ENCODE measurements at regions not wholly inside any gene's neighbourhood (a gene's known extent, or its start where the extent isn't known, plus 50 kb on each side); places are given as distances from the start of the nearest gene placed in this dataset.
"Not testable (repeated sequence)": the region's sequence is repeated elsewhere in the genome, so short reads cannot be mapped to it uniquely, and the experiment has no call there.

DNA sequence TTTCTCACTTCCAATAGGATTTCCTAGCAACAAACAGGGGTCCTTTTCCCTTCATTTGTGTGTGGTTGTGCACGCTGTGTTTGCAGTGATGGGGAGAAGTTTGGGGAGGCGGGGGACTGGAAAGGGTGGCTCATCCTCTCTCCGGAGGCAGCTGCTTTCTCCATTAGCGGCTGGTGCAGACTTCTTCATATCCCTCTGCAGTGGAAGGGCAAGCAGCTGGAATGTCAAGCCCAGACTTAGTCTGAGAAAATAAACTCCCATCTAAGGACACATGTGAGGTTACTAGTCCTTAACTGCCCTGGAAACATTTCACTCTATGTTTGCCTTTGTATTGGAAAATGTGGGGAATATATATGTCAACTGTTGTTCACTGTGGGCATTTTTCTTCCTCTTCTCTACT is 467.0 kb upstream of the RASGRP1 start:
- Histone ChIP-seq H4K20me1 (ENCODE audit: insufficient read depth, low read depth, low read length) (no peaks in the 10 kb centered on the region), H3K79me2 (ENCODE audit: low read length) (no peaks in the 10 kb centered on the region), H2AFZ (ENCODE audit: low read length) (no peak overlapping the region), H3K36me3 (ENCODE audit: insufficient read depth, low read length) (no peaks in the 10 kb centered on the region), H3K27ac (ENCODE audit: low read length) (no peak overlapping the region), H3K4me3 (ENCODE audit: low read length) (no peak overlapping the region), H3K9me2 (replicated peaks; ENCODE audit: insufficient read depth, low read length) (no peaks in the 10 kb centered on the region), H3K9me3 (ENCODE audit: low read length) (no peaks in the 10 kb centered on the region), H3K4me1 (ENCODE audit: low read length) (no peaks in the 10 kb centered on the region), H3K4me2 (ENCODE audit: low read depth, low read length, poor library complexity, severe bottlenecking) (no peak overlapping the region), H3K27me3 (ENCODE audit: low read length) (no peaks in the 10 kb centered on the region), H3K9ac (ENCODE audit: low read length) (no peak overlapping the region)
- DNase-seq, result no peak

DNA sequence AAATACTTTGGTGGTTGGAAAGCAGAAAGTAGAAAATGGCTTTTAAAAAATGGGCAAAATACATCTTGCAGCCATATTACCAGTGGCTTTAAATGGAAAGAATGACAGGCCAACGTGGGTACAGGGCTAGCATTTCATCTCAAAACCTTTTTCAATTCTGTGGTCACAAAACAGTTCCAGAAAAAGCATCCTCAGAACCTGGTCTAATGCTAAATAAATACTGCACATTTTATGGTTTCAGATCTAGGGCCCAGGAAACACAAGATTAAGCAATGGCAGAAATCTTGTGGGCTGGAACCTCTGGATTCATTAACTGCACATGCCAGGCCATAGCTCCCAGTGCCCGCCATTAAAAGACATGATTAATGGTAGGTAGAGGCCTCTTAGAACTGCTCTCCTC is 470.2 kb upstream of the RASGRP1 start:
- no peak overlapping the region for H2AFZ ChIP-seq (ENCODE audit: low read length)
- H3K4me1 ChIP-seq (ENCODE audit: low read length), result no peaks in the 10 kb centered on the region
- H3K9me3 ChIP-seq (ENCODE audit: low read length), result no peaks in the 10 kb centered on the region
- DNase-seq, result no peak
- H3K36me3 ChIP-seq (ENCODE audit: insufficient read depth, low read length), result no peaks in the 10 kb centered on the region
- no peak overlapping the region for H3K27ac ChIP-seq (ENCODE audit: low read length)
- H3K9me2 ChIP-seq (replicated peaks; ENCODE audit: insufficient read depth, low read length), result no peaks in the 10 kb centered on the region
- H3K27me3 ChIP-seq (ENCODE audit: low read length), result no peaks in the 10 kb centered on the region
- no peak overlapping the region for H3K4me3 ChIP-seq (ENCODE audit: low read length)
- H3K79me2 ChIP-seq (ENCODE audit: low read length), result no peaks in the 10 kb centered on the region
- H3K4me2 ChIP-seq (ENCODE audit: low read depth, low read length, poor library complexity, severe bottlenecking), result no peak overlapping the region
- no peaks in the 10 kb centered on the region for H4K20me1 ChIP-seq (ENCODE audit: insufficient read depth, low read depth, low read length)
- H3K9ac ChIP-seq (ENCODE audit: low read length), result no peak overlapping the region

DNA sequence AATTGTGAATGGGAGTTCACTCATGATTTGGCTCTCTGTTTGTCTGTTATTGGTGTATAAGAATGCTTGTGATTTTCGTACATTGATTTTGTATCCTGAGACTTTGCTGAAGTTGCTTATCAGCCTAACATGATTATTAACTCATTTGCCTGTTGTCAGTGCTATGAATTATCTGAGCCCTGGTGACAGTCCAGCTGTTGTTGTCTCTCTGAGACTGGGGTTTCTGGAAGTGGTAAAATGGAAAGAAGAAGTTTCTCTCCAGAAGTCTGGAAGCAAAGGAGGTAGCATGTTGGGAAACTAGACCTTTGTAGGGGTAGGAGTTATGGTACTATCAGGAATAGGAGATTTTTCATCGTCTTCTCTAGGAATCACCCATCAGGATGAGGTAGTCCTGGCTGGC is 473.0 kb upstream of the RASGRP1 start:
- not testable (repeated sequence) for H3K27me3 ChIP-seq (ENCODE audit: low read length); DNase-seq; H2AFZ ChIP-seq (ENCODE audit: low read length); H3K27ac ChIP-seq (ENCODE audit: low read length); H3K79me2 ChIP-seq (ENCODE audit: low read length); H3K9me2 ChIP-seq (replicated peaks; ENCODE audit: insufficient read depth, low read length); H3K36me3 ChIP-seq (ENCODE audit: insufficient read depth, low read length); H3K9me3 ChIP-seq (ENCODE audit: low read length); H3K4me1 ChIP-seq (ENCODE audit: low read length); H4K20me1 ChIP-seq (ENCODE audit: insufficient read depth, low read depth, low read length); H3K9ac ChIP-seq (ENCODE audit: low read length); H3K4me3 ChIP-seq (ENCODE audit: low read length); H3K4me2 ChIP-seq (ENCODE audit: low read depth, low read length, poor library complexity, severe bottlenecking)

GRCh38 chr15:39040861-39041260 is 476.2 kb upstream of the RASGRP1 start:
- Histone ChIP-seq H3K9me2 (replicated peaks; ENCODE audit: insufficient read depth, low read length) (no peaks in the 10 kb centered on the region), H3K27me3 (ENCODE audit: low read length) (no peaks in the 10 kb centered on the region), H3K79me2 (ENCODE audit: low read length) (no peaks in the 10 kb centered on the region), H3K27ac (ENCODE audit: low read length) (no peak overlapping the region), H3K36me3 (ENCODE audit: insufficient read depth, low read length) (no peaks in the 10 kb centered on the region), H4K20me1 (ENCODE audit: insufficient read depth, low read depth, low read length) (no peaks in the 10 kb centered on the region), H3K4me3 (ENCODE audit: low read length) (no peak overlapping the region), H3K4me1 (ENCODE audit: low read length) (no peaks in the 10 kb centered on the region), H3K4me2 (ENCODE audit: low read depth, low read length, poor library complexity, severe bottlenecking) (no peak overlapping the region), H3K9ac (ENCODE audit: low read length) (no peak overlapping the region), H3K9me3 (ENCODE audit: low read length) (no peaks in the 10 kb centered on the region), H2AFZ (ENCODE audit: low read length) (no peak overlapping the region)
- no peak for DNase-seq

DNA sequence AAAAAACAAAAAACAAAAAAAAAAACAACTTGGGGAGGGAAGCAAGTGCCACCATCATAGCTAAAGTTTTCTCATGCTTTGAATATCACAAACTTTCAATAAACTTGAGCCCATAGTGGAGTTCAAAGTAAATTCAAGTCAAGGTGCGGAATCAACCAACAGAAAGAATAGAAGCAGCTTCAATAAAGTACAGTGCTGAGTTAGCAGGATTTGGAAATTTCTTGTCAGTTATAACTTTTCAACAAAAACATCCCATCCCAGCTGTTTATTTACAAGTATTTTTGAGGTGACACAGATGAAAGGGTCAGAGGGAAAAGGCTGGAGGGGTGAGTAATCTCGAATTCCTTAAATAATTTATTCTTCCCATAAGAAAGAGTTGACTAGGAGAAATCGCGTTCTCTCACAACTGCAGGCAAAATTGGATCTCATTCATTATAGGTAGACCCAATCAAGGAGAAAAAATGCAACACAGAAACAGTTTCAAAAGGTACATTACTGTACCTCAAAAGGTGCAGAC is 477.4 kb upstream of the RASGRP1 start:
- Histone ChIP-seq H3K4me2 (ENCODE audit: low read depth, low read length, poor library complexity, severe bottlenecking) (no peak overlapping the region), H3K79me2 (ENCODE audit: low read length) (no peaks in the 10 kb centered on the region), H3K27ac (ENCODE audit: low read length) (no peak overlapping the region), H4K20me1 (ENCODE audit: insufficient read depth, low read depth, low read length) (no peaks in the 10 kb centered on the region), H3K9me2 (replicated peaks; ENCODE audit: insufficient read depth, low read length) (no peaks in the 10 kb centered on the region), H3K9ac (ENCODE audit: low read length) (no peak overlapping the region), H3K27me3 (ENCODE audit: low read length) (no peaks in the 10 kb centered on the region), H3K4me1 (ENCODE audit: low read length) (no peaks in the 10 kb centered on the region), H3K36me3 (ENCODE audit: insufficient read depth, low read length) (no peaks in the 10 kb centered on the region), H2AFZ (ENCODE audit: low read length) (no peak overlapping the region), H3K4me3 (ENCODE audit: low read length) (no peak overlapping the region), H3K9me3 (ENCODE audit: low read length) (no peaks in the 10 kb centered on the region)
- DNase-seq, result no peak

GRCh38 chr15:39051626-39052322 is 487.2 kb upstream of the RASGRP1 start:
- H4K20me1 ChIP-seq (ENCODE audit: insufficient read depth, low read depth, low read length), result no peaks in the 10 kb centered on the region
- no peaks in the 10 kb centered on the region for H3K36me3 ChIP-seq (ENCODE audit: insufficient read depth, low read length)
- no peaks in the 10 kb centered on the region for H3K27me3 ChIP-seq (ENCODE audit: low read length)
- no peaks in the 10 kb centered on the region for H3K9me3 ChIP-seq (ENCODE audit: low read length)
- no peak overlapping the region for H3K4me2 ChIP-seq (ENCODE audit: low read depth, low read length, poor library complexity, severe bottlenecking)
- no peak for DNase-seq
- no peak overlapping the region for H2AFZ ChIP-seq (ENCODE audit: low read length)
- H3K9me2 ChIP-seq (replicated peaks; ENCODE audit: insufficient read depth, low read length), result no peaks in the 10 kb centered on the region
- no peaks in the 10 kb centered on the region for H3K4me1 ChIP-seq (ENCODE audit: low read length)
- H3K27ac ChIP-seq (ENCODE audit: low read length), result no peak overlapping the region
- no peaks in the 10 kb centered on the region for H3K79me2 ChIP-seq (ENCODE audit: low read length)
- no peak overlapping the region for H3K9ac ChIP-seq (ENCODE audit: low read length)
- H3K4me3 ChIP-seq (ENCODE audit: low read length), result no peak overlapping the region

- no peaks in the 10 kb centered on the region for H3K36me3 ChIP-seq (ENCODE audit: insufficient read depth, low read length)
- no peaks in the 10 kb centered on the region for H3K27me3 ChIP-seq (ENCODE audit: low read length)
- no peaks in the 10 kb centered on the region for H3K79me2 ChIP-seq (ENCODE audit: low read length)
- H2AFZ ChIP-seq (ENCODE audit: low read length), result no peak overlapping the region
- no peaks in the 10 kb centered on the region for H3K9me3 ChIP-seq (ENCODE audit: low read length)
- no peaks in the 10 kb centered on the region for H3K4me1 ChIP-seq (ENCODE audit: low read length)
- H3K9me2 ChIP-seq (replicated peaks; ENCODE audit: insufficient read depth, low read length), result no peaks in the 10 kb centered on the region
- H3K4me3 ChIP-seq (ENCODE audit: low read length), result no peak overlapping the region
- no peaks in the 10 kb centered on the region for H4K20me1 ChIP-seq (ENCODE audit: insufficient read depth, low read depth, low read length)
- H3K27ac ChIP-seq (ENCODE audit: low read length), result no peak overlapping the region
- no peak overlapping the region for H3K9ac ChIP-seq (ENCODE audit: low read length)
- DNase-seq, result no peak
- H3K4me2 ChIP-seq (ENCODE audit: low read depth, low read length, poor library complexity, severe bottlenecking), result no peak overlapping the region
Measured at GRCh38 chr15:39052323-39052705, 487.7 kb upstream of the RASGRP1 start.

DNA sequence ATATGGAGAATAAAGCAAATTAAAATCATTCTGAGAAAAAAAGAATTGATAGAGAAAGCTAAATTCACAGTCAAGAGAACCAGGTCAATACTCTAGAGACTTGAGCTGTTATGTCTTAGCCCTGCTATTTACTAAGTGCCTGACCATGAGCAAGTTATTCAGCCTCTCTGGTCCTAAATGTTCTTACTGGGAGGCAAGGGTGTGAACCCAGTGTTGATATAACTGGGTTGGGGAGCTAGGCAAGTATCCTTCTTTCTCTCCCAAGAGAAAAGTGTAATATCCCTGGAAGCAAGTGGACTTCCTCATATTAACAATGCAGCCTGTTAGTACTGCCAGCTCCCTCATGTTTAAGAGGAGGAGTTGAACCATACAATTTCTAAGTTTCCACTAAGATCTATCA is 488.9 kb upstream of the RASGRP1 start:
- Histone ChIP-seq H3K4me1 (ENCODE audit: low read length) (no peaks in the 10 kb centered on the region), H3K27ac (ENCODE audit: low read length) (no peak overlapping the region), H3K9me2 (replicated peaks; ENCODE audit: insufficient read depth, low read length) (no peaks in the 10 kb centered on the region), H3K27me3 (ENCODE audit: low read length) (no peaks in the 10 kb centered on the region), H3K9me3 (ENCODE audit: low read length) (no peaks in the 10 kb centered on the region), H3K79me2 (ENCODE audit: low read length) (no peaks in the 10 kb centered on the region), H4K20me1 (ENCODE audit: insufficient read depth, low read depth, low read length) (no peaks in the 10 kb centered on the region), H2AFZ (ENCODE audit: low read length) (no peak overlapping the region), H3K4me3 (ENCODE audit: low read length) (no peak overlapping the region), H3K9ac (ENCODE audit: low read length) (no peak overlapping the region), H3K4me2 (ENCODE audit: low read depth, low read length, poor library complexity, severe bottlenecking) (no peak overlapping the region), H3K36me3 (ENCODE audit: insufficient read depth, low read length) (no peaks in the 10 kb centered on the region)
- DNase-seq, result no peak

Data from Karpas-422 (cell line).